Thymus (tissue), 11 donors: ENCODE measurements at regions not wholly inside any gene's neighbourhood (a gene's known extent, or its start where the extent isn't known, plus 50 kb on each side); places are given as distances from the start of the nearest gene placed in this dataset.

Experiments
- DNase-seq, 9 donors: peaks; one replicate each; pipeline ENCODE4 v3.0.0-alpha.2; 2013; ENCODE audit warnings: low spot score in 9 of 9, low read depth in 6 of 9, missing footprints in 1 of 9
- H3K27ac ChIP-seq, 2 donors: one replicate each; pipeline ENCODE4 v1.5.1; 2013; ENCODE audit warnings: control low read depth in 1 of 2, low read depth in 1 of 2, low read length in 1 of 2, mild to moderate bottlenecking in 1 of 2, moderate library complexity in 1 of 2
- H3K27me3 ChIP-seq, 2 donors: one replicate each; pipeline ENCODE4 v1.5.1; 2013; ENCODE audit warnings: low read length in 1 of 2; ENCODE audit not compliant: control insufficient read depth in 2 of 2, insufficient read depth in 1 of 2
- H3K36me3 ChIP-seq, 2 donors: one replicate each; pipeline ENCODE4 v1.5.1; 2013; ENCODE audit warnings: low read length in 1 of 2, mild to moderate bottlenecking in 1 of 2, moderate library complexity in 1 of 2; ENCODE audit not compliant: control insufficient read depth in 2 of 2, insufficient read depth in 2 of 2
- H3K4me1 ChIP-seq, 2 donors: one replicate each; pipeline ENCODE4 v1.5.1; 2013; ENCODE audit warnings: low read length in 2 of 2; ENCODE audit not compliant: control insufficient read depth in 2 of 2, insufficient read depth in 2 of 2
- H3K4me3 ChIP-seq, 2 donors: one replicate each; pipeline ENCODE4 v1.5.1; 2013; ENCODE audit warnings: low read length in 2 of 2, control low read depth in 1 of 2, mild to moderate bottlenecking in 1 of 2
- H3K9me3 ChIP-seq, 2 donors: one replicate each; pipeline ENCODE4 v1.5.1; 2013; ENCODE audit warnings: low read length in 1 of 2, mild to moderate bottlenecking in 1 of 2; ENCODE audit not compliant: control insufficient read depth in 2 of 2, insufficient read depth in 1 of 2
- WGBS: extraction: QIAGEN DNeasy Blood & Tissue Kit; methylation state at CpG from one replicate; pipeline ENCODE4 v1.1.7; 2013; 5-methylcytosine and 5-hydroxymethylcytosine counted together
- donor health status: healthy.

DNA sequence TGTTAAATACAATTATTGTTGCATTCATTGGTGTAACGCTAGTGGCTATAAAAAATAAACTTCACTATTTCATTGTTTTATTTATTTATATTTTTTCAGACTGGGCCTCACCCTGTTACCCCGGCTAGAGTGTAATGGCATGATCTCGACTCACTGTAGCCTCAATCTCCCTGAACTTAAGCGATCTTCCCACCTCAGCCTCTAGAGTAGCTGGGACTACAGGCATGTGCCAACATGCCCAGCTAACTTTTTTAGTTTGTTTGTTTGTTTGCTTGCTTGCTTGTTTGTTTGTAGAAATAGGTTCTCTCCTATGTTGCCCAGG is 387.4 kb upstream of the PTBP2 start:
- no peaks in the 10 kb centered on the region for H3K27me3 ChIP-seq
- H3K4me1 ChIP-seq: no peaks in the 10 kb centered on the region
- H3K36me3 ChIP-seq: no peaks in the 10 kb centered on the region
- H3K9me3 ChIP-seq: no peaks in the 10 kb centered on the region
- 97% methylated on average over 4 of the region's 4 CpGs for WGBS
- H3K27ac ChIP-seq: no peak overlapping the region
- H3K4me3 ChIP-seq: no peak overlapping the region
- DNase-seq: no peak

- H3K9me3 ChIP-seq: no peaks in the 10 kb centered on the region
- WGBS: 79% methylated on average over 2 of the region's 2 CpGs
- no peaks in the 10 kb centered on the region for H3K36me3 ChIP-seq
- H3K4me1 ChIP-seq: no peaks in the 10 kb centered on the region
- H3K27me3 ChIP-seq: no peaks in the 10 kb centered on the region
- no peak overlapping the region for H3K27ac ChIP-seq
- DNase-seq: no peak
- H3K4me3 ChIP-seq: no peak overlapping the region
Observed at GRCh38 chr1:96338622-96339021, 383.0 kb upstream of the PTBP2 start.

DNA sequence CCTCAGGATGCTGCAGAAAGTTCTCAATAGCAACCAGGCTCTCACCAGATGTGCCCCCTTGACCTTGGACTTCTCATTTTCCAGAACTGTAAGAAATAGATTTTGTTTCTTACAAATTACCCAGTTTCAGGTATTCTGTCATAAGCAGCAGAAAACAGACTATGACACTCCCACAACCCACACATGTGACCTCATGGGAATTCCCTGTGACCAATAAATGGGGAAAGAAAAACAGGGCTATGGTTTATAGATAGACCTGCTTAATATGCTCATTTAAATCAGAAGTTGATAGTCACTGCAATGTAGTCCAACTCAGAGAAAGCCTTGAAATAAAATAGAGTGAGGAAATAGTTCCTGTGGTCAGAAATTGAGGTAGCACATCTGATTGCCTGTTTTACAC is 380.9 kb upstream of the PTBP2 start:
- Histone ChIP-seq H3K4me3 (no peak overlapping the region), H3K9me3 (no peaks in the 10 kb centered on the region), H3K36me3 (no peaks in the 10 kb centered on the region), H3K27me3 (no peaks in the 10 kb centered on the region), H3K27ac (no peak overlapping the region), H3K4me1 (no peaks in the 10 kb centered on the region)
- no peak for DNase-seq

- no peaks in the 10 kb centered on the region for H3K9me3 ChIP-seq
Observed at GRCh38 chr1:96346719-96347118, 374.9 kb upstream of the PTBP2 start.

DNA sequence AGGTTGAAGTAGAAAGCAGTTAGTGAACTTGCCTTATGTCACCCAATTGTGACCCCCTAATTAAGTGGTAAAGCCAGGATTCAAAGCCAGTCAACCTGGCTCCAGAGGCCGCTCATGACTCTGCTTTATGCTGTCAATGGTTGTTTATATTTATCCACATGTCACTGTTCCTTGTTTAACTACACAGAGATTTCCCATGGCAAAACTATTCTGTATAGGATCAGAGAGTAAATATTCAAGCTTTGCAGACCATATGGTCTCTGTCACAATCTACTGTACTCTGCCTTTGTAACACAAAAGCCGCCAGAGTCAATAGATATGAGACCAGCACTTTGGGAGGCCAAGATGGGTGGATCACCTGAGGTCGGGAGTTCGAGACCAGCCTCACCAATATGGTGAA is 371.7 kb upstream of the PTBP2 start:
- Histone ChIP-seq H3K9me3 (no peaks in the 10 kb centered on the region), H3K4me1 (no peaks in the 10 kb centered on the region), H3K27me3 (no peaks in the 10 kb centered on the region), H3K27ac (no peak overlapping the region), H3K4me3 (no peak overlapping the region), H3K36me3 (no peaks in the 10 kb centered on the region)
- no peak for DNase-seq
- 94% methylated on average over 4 of the region's 4 CpGs for WGBS

More at GRCh38 chr1:96346719-96347118, 374.9 kb upstream of the PTBP2 start:
- H3K4me3 ChIP-seq: no peak overlapping the region
- DNase-seq: no peak
- no peaks in the 10 kb centered on the region for H3K4me1 ChIP-seq
- no peaks in the 10 kb centered on the region for H3K27me3 ChIP-seq
- no peak overlapping the region for H3K27ac ChIP-seq
- H3K36me3 ChIP-seq: no peaks in the 10 kb centered on the region

DNA sequence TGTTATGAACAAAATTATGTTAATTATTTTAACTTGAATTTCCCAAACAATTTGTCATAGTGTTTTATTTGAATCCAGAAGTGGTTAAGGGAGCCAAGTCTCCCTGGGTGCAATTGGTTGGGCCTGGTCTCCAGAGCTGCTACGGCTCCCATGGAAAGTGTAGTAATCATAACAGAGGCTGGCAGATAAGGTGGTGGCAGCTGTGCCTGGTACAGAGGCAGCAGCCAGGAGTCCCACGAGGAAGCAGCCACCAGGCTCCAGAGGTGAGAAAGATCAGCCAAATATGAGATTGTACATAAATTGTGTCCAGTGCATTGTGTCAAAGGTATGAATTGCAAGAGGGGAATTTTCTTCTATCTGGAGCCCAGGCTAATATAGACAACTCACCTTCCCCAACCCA is 368.9 kb upstream of the PTBP2 start:
- H3K4me3 ChIP-seq: no peak overlapping the region

DNA sequence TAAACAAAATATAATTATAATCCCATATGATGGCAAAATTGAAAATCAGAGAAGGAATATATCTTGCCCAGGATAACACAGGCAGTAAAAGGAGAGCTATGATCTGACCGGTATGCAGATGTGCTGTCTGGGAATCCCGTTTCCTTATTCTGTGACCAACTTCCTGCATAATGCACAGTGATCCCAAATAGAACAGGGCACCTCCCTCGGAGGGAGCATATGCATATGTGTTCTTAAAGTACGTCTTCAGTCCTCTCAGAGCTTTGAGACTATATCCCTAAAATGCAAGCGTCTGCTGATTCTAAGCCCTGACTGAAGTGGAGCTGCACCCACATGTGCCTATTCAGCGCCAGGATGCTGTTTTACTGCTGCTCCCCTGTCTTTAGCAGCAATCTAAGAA is 366.1 kb upstream of the PTBP2 start:
- no peak overlapping the region for H3K27ac ChIP-seq
- H3K9me3 ChIP-seq: no peaks in the 10 kb centered on the region
- DNase-seq: no peak
- no peak overlapping the region for H3K4me3 ChIP-seq
- no peaks in the 10 kb centered on the region for H3K36me3 ChIP-seq
- 89% methylated on average over 6 of the region's 6 CpGs for WGBS
- H3K4me1 ChIP-seq: no peaks in the 10 kb centered on the region
- H3K27me3 ChIP-seq: no peaks in the 10 kb centered on the region

More for the DNA sequence above, 368.9 kb upstream of the PTBP2 start:
- Histone ChIP-seq H3K36me3 (no peaks in the 10 kb centered on the region), H3K27me3 (no peaks in the 10 kb centered on the region), H3K9me3 (no peaks in the 10 kb centered on the region), H3K4me1 (no peaks in the 10 kb centered on the region), H3K27ac (no peak overlapping the region)
- no peak for DNase-seq
- WGBS: 84% methylated on average over 2 of the region's 2 CpGs

DNA sequence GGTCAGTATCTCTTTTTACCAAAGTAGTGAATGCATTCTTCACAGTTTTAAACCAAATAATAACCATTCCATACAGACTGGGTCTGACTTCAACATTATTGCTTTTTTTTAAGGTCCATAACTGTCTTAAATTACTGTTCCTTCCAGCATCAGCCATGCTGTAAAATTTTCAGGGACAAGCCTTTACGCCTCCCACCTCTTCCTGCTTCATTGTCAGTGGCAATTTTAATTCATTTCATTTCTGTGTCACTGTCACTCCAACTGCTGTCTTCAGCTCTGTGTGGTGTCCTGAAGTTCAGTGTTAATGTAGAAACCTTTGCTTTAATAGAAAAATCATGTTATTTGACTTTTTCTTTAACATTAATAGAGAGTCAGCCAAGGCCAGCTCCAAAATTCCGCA is 365.6 kb upstream of the PTBP2 start:
- H3K27me3 ChIP-seq: no peaks in the 10 kb centered on the region
- no peak overlapping the region for H3K4me3 ChIP-seq
- no peaks in the 10 kb centered on the region for H3K36me3 ChIP-seq
- DNase-seq: no peak
- no peak overlapping the region for H3K27ac ChIP-seq
- H3K9me3 ChIP-seq: no peaks in the 10 kb centered on the region
- 97% methylated on average over 2 of the region's 2 CpGs for WGBS
- no peaks in the 10 kb centered on the region for H3K4me1 ChIP-seq

DNA sequence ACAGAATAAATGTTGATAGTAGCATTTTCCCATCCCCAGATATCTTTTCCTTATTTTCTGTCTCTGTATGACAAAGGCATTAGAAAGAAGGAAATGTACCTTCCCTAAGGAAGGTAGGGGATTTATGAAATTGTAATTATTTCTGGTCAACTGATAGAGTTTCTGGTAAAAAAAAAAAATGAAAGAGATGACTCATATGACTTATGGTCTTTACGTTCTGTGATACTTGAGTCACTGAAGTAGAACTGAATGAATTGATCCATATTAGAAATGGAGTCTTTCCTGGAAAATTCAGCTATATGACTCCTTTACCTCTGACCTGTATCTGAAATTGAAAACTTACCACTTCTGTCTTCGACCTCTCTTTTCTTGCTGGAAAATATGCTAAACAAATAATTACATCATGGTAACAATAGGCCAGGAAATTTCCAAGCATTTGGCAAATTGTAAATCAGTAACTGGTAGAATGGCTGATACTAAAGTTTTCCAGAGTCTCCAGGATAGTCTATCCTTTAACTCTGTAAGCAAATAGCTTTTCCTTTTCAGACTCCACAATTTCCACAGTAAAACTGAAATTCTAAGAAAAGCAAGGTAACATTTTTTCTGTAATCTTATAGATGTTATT is 364.3 kb upstream of the PTBP2 start:
- 95% methylated on average over 2 of the region's 2 CpGs for WGBS

DNA sequence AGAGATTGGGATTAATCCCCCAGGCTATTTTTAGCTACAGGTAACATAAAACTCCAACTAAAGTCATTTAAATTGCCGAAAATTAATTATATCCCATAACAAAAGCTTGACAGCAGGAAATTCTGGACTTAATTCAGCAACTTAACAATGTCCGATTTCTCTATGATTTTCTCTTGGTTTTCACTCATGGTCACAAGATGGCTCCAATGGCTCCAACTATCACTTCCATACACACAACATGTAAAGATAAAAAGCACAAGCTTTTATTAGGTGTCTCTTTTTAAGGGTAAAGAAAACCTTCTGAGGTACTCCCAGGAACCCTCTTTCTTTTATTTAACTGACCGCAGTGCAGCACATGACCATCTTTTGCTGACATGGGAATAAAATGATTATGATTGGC is 363.5 kb upstream of the PTBP2 start:
- no peaks in the 10 kb centered on the region for H3K27me3 ChIP-seq
- WGBS: 86% methylated on average over 3 of the region's 3 CpGs
- H3K4me1 ChIP-seq: no peaks in the 10 kb centered on the region
- DNase-seq: no peak
- H3K27ac ChIP-seq: no peak overlapping the region
- no peaks in the 10 kb centered on the region for H3K36me3 ChIP-seq
- no peaks in the 10 kb centered on the region for H3K9me3 ChIP-seq
- no peak overlapping the region for H3K4me3 ChIP-seq

More for the DNA sequence above, 364.3 kb upstream of the PTBP2 start:
- no peaks in the 10 kb centered on the region for H3K4me1 ChIP-seq
- no peak for DNase-seq
- no peak overlapping the region for H3K27ac ChIP-seq
- no peak overlapping the region for H3K4me3 ChIP-seq
- no peaks in the 10 kb centered on the region for H3K27me3 ChIP-seq
- H3K9me3 ChIP-seq: no peaks in the 10 kb centered on the region
- H3K36me3 ChIP-seq: no peaks in the 10 kb centered on the region
